ENCODE measurements at regions not wholly inside any gene's neighbourhood (a gene's known extent, or its start where the extent isn't known, plus 50 kb on each side); places are given as distances from the start of the nearest gene placed in this dataset.

GRCh38 chr3:109835958-109836357, 498.6 kb upstream of the DPPA4 start:
- TF ChIP-seq CTCF (IDR thresholded peaks at IDR 0.05; ENCODE audit: poor library complexity) (no peak), EZH2phosphoT487 (IDR thresholded peaks at IDR 0.05; ENCODE audit: low read depth, severe bottlenecking, unreplicated experiment) (no peak), EZH2 (IDR thresholded peaks at IDR 0.05; ENCODE audit: borderline replicate concordance) (no peak)
